ENCODE measurements at regions not wholly inside any gene's neighbourhood (a gene's known extent, or its start where the extent isn't known, plus 50 kb on each side); places are given as distances from the start of the nearest gene placed in this dataset.
A peak's percentile ranks its signal among the peaks of the same experiment; 100 is the strongest.

DNA sequence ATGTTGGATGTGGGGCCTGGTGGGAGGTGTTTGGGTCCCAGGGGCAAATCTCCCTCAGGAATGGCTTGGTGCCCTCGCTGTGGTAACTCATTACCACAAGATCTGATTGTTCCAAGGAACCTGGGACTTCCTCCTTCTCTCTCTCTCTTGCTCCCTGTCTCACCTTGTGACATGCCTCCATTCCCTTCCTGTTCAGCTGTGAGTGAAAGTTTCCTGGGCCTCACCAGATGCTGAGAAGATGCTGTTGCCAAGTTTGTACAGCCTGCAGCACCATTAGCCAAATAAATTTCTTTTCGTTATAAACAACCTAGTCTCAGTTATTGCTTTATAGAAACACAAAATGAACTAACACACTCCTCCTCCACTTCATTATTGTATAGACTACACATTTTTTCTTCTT lies 759.8 kb upstream of the MDGA2 start:
- DNase-seq, result no peak
- Histone ChIP-seq H3K27ac (no peak overlapping the region), H3K27me3 (no peaks in the 10 kb centered on the region), H3K4me3 (no peak overlapping the region), H3K9me3 (no peaks in the 10 kb centered on the region), H3K4me1 (no peaks in the 10 kb centered on the region), H3K36me3 (no peaks in the 10 kb centered on the region)
- ATAC-seq, result no peak
- no peak for FAIRE-seq
- intact Hi-C loops (cut with DNase I), result no loop called here
- WGBS, 2 donors, result 43 to 46% methylated on average over 2 of the region's 2 CpGs
- TF ChIP-seq, protein P1, sequence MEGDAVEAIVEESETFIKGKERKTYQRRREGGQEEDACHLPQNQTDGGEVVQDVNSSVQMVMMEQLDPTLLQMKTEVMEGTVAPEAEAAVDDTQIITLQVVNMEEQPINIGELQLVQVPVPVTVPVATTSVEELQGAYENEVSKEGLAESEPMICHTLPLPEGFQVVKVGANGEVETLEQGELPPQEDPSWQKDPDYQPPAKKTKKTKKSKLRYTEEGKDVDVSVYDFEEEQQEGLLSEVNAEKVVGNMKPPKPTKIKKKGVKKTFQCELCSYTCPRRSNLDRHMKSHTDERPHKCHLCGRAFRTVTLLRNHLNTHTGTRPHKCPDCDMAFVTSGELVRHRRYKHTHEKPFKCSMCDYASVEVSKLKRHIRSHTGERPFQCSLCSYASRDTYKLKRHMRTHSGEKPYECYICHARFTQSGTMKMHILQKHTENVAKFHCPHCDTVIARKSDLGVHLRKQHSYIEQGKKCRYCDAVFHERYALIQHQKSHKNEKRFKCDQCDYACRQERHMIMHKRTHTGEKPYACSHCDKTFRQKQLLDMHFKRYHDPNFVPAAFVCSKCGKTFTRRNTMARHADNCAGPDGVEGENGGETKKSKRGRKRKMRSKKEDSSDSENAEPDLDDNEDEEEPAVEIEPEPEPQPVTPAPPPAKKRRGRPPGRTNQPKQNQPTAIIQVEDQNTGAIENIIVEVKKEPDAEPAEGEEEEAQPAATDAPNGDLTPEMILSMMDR (IDR thresholded peaks at IDR 0.05), result no peak

DNA sequence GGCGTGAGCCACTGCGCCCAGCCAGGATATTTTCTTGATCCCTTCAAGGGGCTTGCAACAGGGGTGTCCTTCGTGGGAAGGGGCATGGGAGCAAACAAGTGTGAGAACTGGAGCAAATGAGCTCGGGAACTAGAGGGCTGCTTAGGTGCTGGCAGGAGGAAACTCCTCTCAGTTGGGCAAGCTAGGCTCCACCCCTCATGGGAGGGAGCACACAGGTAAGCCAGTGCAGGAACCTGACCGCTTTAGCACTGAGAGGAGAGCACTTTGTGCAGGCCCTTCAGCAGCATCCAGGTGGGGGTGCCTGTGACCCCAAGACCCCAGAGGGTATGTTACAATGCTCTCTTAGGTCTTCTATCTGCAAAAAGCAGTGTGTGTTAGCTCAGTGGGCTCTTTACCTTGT lies 755.4 kb upstream of the MDGA2 start:
- TF ChIP-seq, protein P1 (IDR thresholded peaks at IDR 0.05), result no peak
- 61 to 62% methylated on average over 5 of the region's 5 CpGs for WGBS, 2 donors
- no peaks in the 10 kb centered on the region for H3K9me3 ChIP-seq
- intact Hi-C loops (cut with DNase I), result no loop called here
- H3K4me1 ChIP-seq, result no peaks in the 10 kb centered on the region
- FAIRE-seq (no peak), ATAC-seq (no peak), DNase-seq (no peak)
- no peak overlapping the region for H3K27ac ChIP-seq
- no peak overlapping the region for H3K4me3 ChIP-seq
- no peaks in the 10 kb centered on the region for H3K27me3 ChIP-seq
- no peaks in the 10 kb centered on the region for H3K36me3 ChIP-seq

DNA sequence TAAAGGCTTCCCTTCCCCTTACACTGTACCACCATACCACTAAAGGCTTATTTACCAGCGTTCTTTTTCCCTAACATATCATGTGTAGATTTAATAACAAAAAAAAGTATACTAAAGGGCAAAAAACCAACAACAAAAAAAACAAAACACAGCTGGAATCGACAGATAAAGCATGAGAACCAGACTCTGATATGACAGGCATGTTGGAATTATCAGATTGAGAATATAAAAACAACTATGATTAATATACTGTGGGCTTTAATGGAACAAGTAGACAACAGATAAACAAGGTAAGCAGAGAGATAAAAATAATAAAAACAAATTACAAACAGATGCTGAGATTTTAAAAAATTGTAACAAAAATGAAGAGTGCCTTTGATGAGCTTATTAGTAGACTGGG lies 754.1 kb upstream of the MDGA2 start:
- whole genome bisulfite sequencing, 2 donors, result 29 to 36% methylated on average over 2 of the region's 2 CpGs
- no peak overlapping the region for H3K4me3 ChIP-seq
- intact Hi-C loops (cut with DNase I), result no loop called here
- no peaks in the 10 kb centered on the region for H3K4me1 ChIP-seq
- TF ChIP-seq, protein P1 (IDR thresholded peaks at IDR 0.05), result no peak
- H3K27me3 ChIP-seq, result no peaks in the 10 kb centered on the region
- FAIRE-seq (no peak), ATAC-seq (no peak), DNase-seq (no peak)
- H3K36me3 ChIP-seq, result no peaks in the 10 kb centered on the region
- no peaks in the 10 kb centered on the region for H3K9me3 ChIP-seq
- H3K27ac ChIP-seq, result no peak overlapping the region

DNA sequence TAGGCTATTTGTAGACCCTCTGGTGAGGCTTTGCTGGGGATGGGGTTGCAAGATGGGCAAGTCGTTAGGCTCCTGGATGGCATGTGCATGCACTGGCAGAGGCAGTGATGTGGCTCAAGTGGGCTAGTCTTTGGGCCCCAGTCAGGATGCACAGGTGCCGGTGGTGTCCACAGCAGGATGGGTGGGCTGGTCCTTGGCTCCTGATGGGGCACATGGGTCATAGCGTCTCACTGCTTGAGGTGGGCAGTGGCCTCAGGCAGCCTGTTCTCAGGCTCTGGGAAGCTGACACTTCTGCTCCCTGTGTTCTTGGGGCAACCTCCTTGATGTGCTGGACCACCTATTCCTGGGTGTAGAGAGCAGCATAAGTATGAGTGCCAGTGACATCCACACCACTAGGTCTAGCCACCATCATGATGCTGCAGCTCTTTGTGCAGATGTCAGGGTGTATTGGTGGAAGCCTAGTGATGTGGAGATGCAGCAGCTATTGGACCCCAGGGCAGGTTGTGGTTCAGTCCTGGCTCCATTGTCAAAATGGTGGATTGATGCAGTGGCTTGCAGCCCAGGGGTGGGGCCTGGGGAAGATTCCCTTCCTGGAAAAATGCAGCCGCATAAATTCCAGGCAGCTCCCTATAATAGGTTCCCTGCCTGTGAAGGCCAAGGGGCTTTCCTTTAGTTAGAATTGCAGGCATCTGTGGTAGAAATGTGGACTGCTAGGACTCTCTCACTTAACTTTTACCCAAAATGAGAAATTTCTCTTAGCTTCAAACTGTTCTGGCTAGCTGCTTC lies 742.5 kb upstream of the MDGA2 start:
- TF ChIP-seq, protein P1 (IDR thresholded peaks at IDR 0.05), result no peak
- Histone ChIP-seq H3K4me3 (no peak overlapping the region), H3K4me1 (no peaks in the 10 kb centered on the region), H3K27ac (no peak overlapping the region), H3K27me3 (no peaks in the 10 kb centered on the region), H3K36me3 (no peaks in the 10 kb centered on the region), H3K9me3 (no peaks in the 10 kb centered on the region)
- intact Hi-C loops (cut with DNase I), result no loop called here
- WGBS, 2 donors, result 70 to 91% methylated on average over 4 of the region's 4 CpGs
- ATAC-seq, result no peak
- no peak for FAIRE-seq
- DNase-seq, result peak in 1 of 6 donors; percentile 30

DNA sequence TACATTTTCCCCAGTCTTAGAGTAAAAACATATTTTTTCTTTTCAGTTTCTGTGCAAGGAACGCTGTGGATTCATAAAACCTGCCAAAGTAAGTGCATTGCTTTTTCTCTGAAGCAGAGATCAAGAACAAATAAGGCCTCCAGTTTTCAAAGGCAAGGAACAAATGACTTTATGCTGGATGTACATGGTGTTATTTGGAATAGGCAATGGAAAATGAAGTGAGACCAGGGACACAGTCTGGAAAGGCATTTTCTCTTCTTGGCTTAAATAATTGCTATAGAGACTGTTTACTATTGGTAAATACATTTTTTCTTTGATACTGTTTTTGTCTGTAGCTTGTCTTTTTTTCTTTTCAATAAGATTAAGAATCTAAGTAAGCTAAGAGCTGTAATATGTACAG lies 725.9 kb upstream of the MDGA2 start:
- DNase-seq (no peak), FAIRE-seq (no peak), ATAC-seq (no peak)
- TF ChIP-seq, protein P1 (IDR thresholded peaks at IDR 0.05), result no peak
- H3K4me3 ChIP-seq, result no peak overlapping the region
- no peak overlapping the region for H3K27ac ChIP-seq
- 39 to 40% methylated on average over 1 of the region's 1 CpG for WGBS, 2 donors
- H3K36me3 ChIP-seq, result no peaks in the 10 kb centered on the region
- no peaks in the 10 kb centered on the region for H3K27me3 ChIP-seq
- H3K9me3 ChIP-seq, result no peaks in the 10 kb centered on the region
- intact Hi-C loops (cut with DNase I), result no loop called here
- H3K4me1 ChIP-seq, result no peaks in the 10 kb centered on the region

Measured in pancreas (tissue), 10 donors.